GM12878 (cell line): ENCODE measurements at regions not wholly inside any gene's neighbourhood (a gene's known extent, or its start where the extent isn't known, plus 50 kb on each side); places are given as distances from the start of the nearest gene placed in this dataset.

Source experiments
- ATAC-seq: fragments of 200-7000 bp; cut with Tn5 transposase; 3 replicates; pipeline ENCODE4 v1.9.1; 2020; ENCODE audit warnings: mild to moderate bottlenecking, moderate library complexity
- BruUV-seq: library from RNA; stranded (reverse); fragments of 400-500 nt; replicated peaks from 2 replicates; lab custom pipeline; 2021; lab: Mats Ljungman, UMichigan
- CTCF ChIA-PET: fragments of 300-600 bp; sonication (Branson Sonifier 250); formaldehyde crosslinking; extraction: SDS; loops from one replicate; lab custom pipeline; 2021; ENCODE audit warnings: inconsistent platforms; lab: Yijun Ruan, JAX
- POLR2A ChIA-PET: fragments of 350-600 bp; formaldehyde crosslinking; extraction: SDS; loops from one replicate; lab custom pipeline; 2021; ENCODE audit warnings: inconsistent platforms; lab: Charles Lee
- RAD21 ChIA-PET: fragments of 300-600 bp; sonication (Branson Sonifier 250); formaldehyde crosslinking; loops from one replicate; lab custom pipeline; 2023; ENCODE audit warnings: antibody characterized with exemption; ENCODE audit not compliant: unreplicated experiment; lab: Charles Lee
- SMC1A ChIA-PET: fragments of 300-600 bp; sonication (Branson Sonifier 250); formaldehyde crosslinking; loops from one replicate; lab custom pipeline; 2023; ENCODE audit not compliant: unreplicated experiment, uncharacterized antibody; lab: Charles Lee
- DNase-seq: peaks from one replicate; pipeline ENCODE4 v3.0.0-alpha.2; 2011; ENCODE audit warnings: low read depth, low spot score
- FAIRE-seq: peaks from 3 replicates; lab custom pipeline; 2011; peaks lifted over from hg19 to GRCh38; lab: Jason Lieb, UNC
- H2AFZ ChIP-seq: 2 replicates; pipeline ENCODE4 v1.6.0; 2011; ENCODE audit warnings: low read depth, low read length, control low read depth; ENCODE audit not compliant: control insufficient read depth
- H3K27ac ChIP-seq: 2 replicates; pipeline ENCODE4 v1.5.1; 2011; ENCODE audit warnings: control low read depth; ENCODE audit not compliant: control insufficient read depth, insufficient read depth
- H3K27me3 ChIP-seq, 2 experiments: replicated peaks in 1 of 2; 2 replicates each; pipeline versions ENCODE4 v1.6.0 to v1.6.1; 2011; ENCODE audit warnings: low read length in 1 of 2; ENCODE audit not compliant: control insufficient read depth in 2 of 2, insufficient read depth in 2 of 2
- H3K36me3 ChIP-seq, 2 experiments: 2 replicates each; pipeline ENCODE4 v1.5.1; 2011; ENCODE audit warnings: low read length in 1 of 2; ENCODE audit not compliant: control insufficient read depth in 2 of 2, insufficient read depth in 2 of 2
- H3K4me1 ChIP-seq: 2 replicates; pipeline ENCODE4 v1.6.1; 2011; ENCODE audit warnings: mild to moderate bottlenecking, low read length, moderate library complexity, mixed read lengths; ENCODE audit not compliant: control insufficient read depth, insufficient read depth
- H3K4me2 ChIP-seq: 2 replicates; pipeline ENCODE4 v1.6.0; 2011; ENCODE audit warnings: control low read depth; ENCODE audit not compliant: control insufficient read depth, insufficient read depth
- H3K4me3 ChIP-seq: fragments of 200-600 bp; sonication (generic); 2 replicates; pipeline ENCODE4 v1.5.1; 2016
- H3K79me2 ChIP-seq: 2 replicates; pipeline ENCODE4 v1.6.0; 2011; ENCODE audit warnings: low read length; ENCODE audit not compliant: control insufficient read depth, insufficient read depth
- H3K9ac ChIP-seq: 2 replicates; pipeline ENCODE4 v1.8.0; 2011; ENCODE audit warnings: low read length, control low read depth, mixed read lengths; ENCODE audit not compliant: control insufficient read depth, insufficient read depth
- H3K9me3 ChIP-seq: replicated peaks from 3 replicates; pipeline ENCODE4 v1.5.1; 2011; ENCODE audit warnings: mild to moderate bottlenecking, low read length; ENCODE audit not compliant: control insufficient read depth, insufficient read depth
- H4K20me1 ChIP-seq: 2 replicates; pipeline ENCODE4 v1.6.0; 2011; ENCODE audit not compliant: control insufficient read depth, insufficient read depth
- DPF2 ChIP-seq: fragments of 450-650 bp; IDR thresholded peaks from 2 replicates; pipeline ENCODE4 v1.6.1; 2017; ENCODE audit warnings: mild to moderate bottlenecking
- EED ChIP-seq: sonication (generic); IDR thresholded peaks from 2 replicates; pipeline ENCODE4 v1.6.1; 2016; ENCODE audit warnings: antibody characterized with exemption, low read depth
- WGBS: methylation state at CpG from one replicate; pipeline ENCODE4 v1.1.6; 2016; ENCODE audit warnings: low lambda C conversion rate; ENCODE audit not compliant: insufficient replicate concordance, insufficient coverage; ENCODE audit errors: missing lambda C conversion rate; 5-methylcytosine and 5-hydroxymethylcytosine counted together
- in situ Hi-C: fragments of 300-500 bp; cut with MboI; formaldehyde crosslinking; loops from 9 replicates; pipeline ENCODE4 v1.14.3; 2018; ENCODE audit warnings: mixed read lengths
- intact Hi-C: fragments of 100-400 bp; cut with micrococcal nuclease; formaldehyde crosslinking; loops from one replicate; pipeline ENCODE4 v1.14.2; 2022; ENCODE audit not compliant: unreplicated experiment

GRCh38 chr16:85308611-85309540, 196.6 kb upstream of the CIBAR2 start:
- TF ChIP-seq EED: 0 out of 2 replicates have a peak, but pooled peaks have one; percentile 21
- no peak for TF ChIP-seq DPF2
- in situ Hi-C loops (no loop called here), intact Hi-C loops (loop anchor here (10.0 kb wide), 1 partner anchor 116 kb away; no protein-coding TSS in a partner anchor)
- DNase-seq: no peak
- H3K9ac ChIP-seq: no peak overlapping the region
- FAIRE-seq: peak; percentile 62
- RAD21 ChIA-PET: interaction anchor here (2.3 kb wide), 1 partner anchor 194 kb away, joined by 7 read pairs; no protein-coding TSS in a partner anchor
- peaks cover 22% of the 10 kb centered on the region for H3K4me1 ChIP-seq
- SMC1A ChIA-PET: interaction anchor here (0.7 to 0.8 kb wide), 2 partner anchors 22 to 64 kb away, joined by 3 read pairs; no protein-coding TSS in a partner anchor
- H3K9me3 ChIP-seq: no peaks in the 10 kb centered on the region
- H3K4me3 ChIP-seq: peak overlapping the region; percentile 22; the same call in 1 of the 2 replicates
- BruUV-seq: no TSS peak
- CTCF ChIA-PET: interaction anchor here (1.4 to 2.6 kb wide), 4 partner anchors 11 to 194 kb away, joined by 3 to 16 read pairs (median 8); no protein-coding TSS in a partner anchor
- peaks cover 0 to 2% of the 10 kb centered on the region in 2 experiments; a peak in 1 of 4 replicates for H3K27me3 ChIP-seq
- POLR2A ChIA-PET: no interaction called here
- 0 out of 2 replicates have a peak overlapping the region, but pooled peaks have one; percentile 45 for H3K4me2 ChIP-seq
- no peaks in the 10 kb centered on the region for H3K79me2 ChIP-seq
- no peak for ATAC-seq
- H3K36me3 ChIP-seq: no peaks in the 10 kb centered on the region
- H4K20me1 ChIP-seq: no peaks in the 10 kb centered on the region
- WGBS: 7% methylated on average over 17 of the region's 17 CpGs
- no peak overlapping the region for H2AFZ ChIP-seq
- H3K27ac ChIP-seq: no peak overlapping the region
